GM13976 (cell line): ENCODE measurements at regions not wholly inside any gene's neighbourhood (a gene's known extent, or its start where the extent isn't known, plus 50 kb on each side); places are given as distances from the start of the nearest gene placed in this dataset.

ENCODE experiments used
- DNase-seq: peaks from one replicate; pipeline ENCODE4 v3.0.0; 2012; ENCODE audit warnings: low spot score
- CTCF ChIP-seq: IDR thresholded peaks from 2 replicates; pipeline ENCODE4 v1.5.1; 2012; ENCODE audit warnings: borderline replicate concordance, mild to moderate bottlenecking; ENCODE audit not compliant: insufficient read depth; ENCODE audit errors: extremely low read depth, missing control alignments, control extremely low read depth
- in situ Hi-C: fragments of 300-500 bp; cut with MboI; formaldehyde crosslinking; loops from one replicate; pipeline ENCODE4 v1.12.0; 2022; ENCODE audit warnings: low sequenced_read_pairs, mixed read lengths, inconsistent platforms; ENCODE audit not compliant: unreplicated experiment

GRCh38 chr20:57871237-57871632 lies 161.4 kb upstream of the PMEPA1 start:
- TF ChIP-seq CTCF = no peak
- no peak for DNase-seq
- in situ Hi-C loops = no loop called here

GRCh38 chr20:57870597-57871236 lies 160.9 kb upstream of the PMEPA1 start:
- DNase-seq = no peak
- no peak for TF ChIP-seq CTCF
- in situ Hi-C loops = no loop called here

- in situ Hi-C loops = no loop called here
- TF ChIP-seq CTCF = no peak
- DNase-seq = no peak
Observed at GRCh38 chr20:57869951-57870315, 160.1 kb upstream of the PMEPA1 start.

- no peak for DNase-seq
- in situ Hi-C loops = no loop called here
- no peak for TF ChIP-seq CTCF
Observed at GRCh38 chr20:57869291-57869950, 159.6 kb upstream of the PMEPA1 start.

GRCh38 chr20:57868310-57868709 lies 158.5 kb upstream of the PMEPA1 start:
- in situ Hi-C loops = no loop called here
- TF ChIP-seq CTCF = no peak
- no peak for DNase-seq

GRCh38 chr20:57867807-57868206 lies 158.0 kb upstream of the PMEPA1 start:
- no peak for TF ChIP-seq CTCF
- in situ Hi-C loops = no loop called here
- DNase-seq = no peak

GRCh38 chr20:57867181-57867803 lies 157.5 kb upstream of the PMEPA1 start:
- no peak for DNase-seq
- TF ChIP-seq CTCF = no peak
- in situ Hi-C loops = no loop called here
